ENCODE measurements at regions not wholly inside any gene's neighbourhood (a gene's known extent, or its start where the extent isn't known, plus 50 kb on each side); places are given as distances from the start of the nearest gene placed in this dataset.

GRCh38 chr1:57696904-57697303 is 273.0 kb upstream of the DAB1 start:
- no peaks in the 10 kb centered on the region for H3K27me3 ChIP-seq (ENCODE audit: insufficient read depth)
- no peaks in the 10 kb centered on the region for H3K9me2 ChIP-seq
- H3F3A ChIP-seq (replicated peaks; ENCODE audit: insufficient read depth) = no peaks in the 10 kb centered on the region
- no peak overlapping the region for H2AFZ ChIP-seq (ENCODE audit: low read depth)
- H3K27ac ChIP-seq (ENCODE audit: low read depth in 2 of 2, low read length in 1 of 2) = no peak overlapping the region
- WGBS (ENCODE audit: low lambda C conversion rate) = 38% methylated on average over 1 of the region's 1 CpG
- DNase-seq = no peak
- H3K9me3 ChIP-seq = no peaks in the 10 kb centered on the region
- H3K4me3 ChIP-seq (ENCODE audit: low read depth in 2 of 2, low read length in 1 of 2) = no peak overlapping the region
- H3K79me2 ChIP-seq (ENCODE audit: insufficient read depth) = no peaks in the 10 kb centered on the region
- TF ChIP-seq CTCF (IDR thresholded peaks at IDR 0.05) (no peak), EP300 (IDR thresholded peaks at IDR 0.05; ENCODE audit: borderline replicate concordance in 1 of 2, low read depth in 1 of 2, low read length in 1 of 2) (no peak), RXRA (IDR thresholded peaks at IDR 0.05; ENCODE audit: borderline replicate concordance, low read depth) (no peak), SIN3A (IDR thresholded peaks at IDR 0.05; ENCODE audit: borderline replicate concordance, low read depth, low read length) (no peak), MXI1 (IDR thresholded peaks at IDR 0.05; ENCODE audit: low read depth, low read length) (no peak), NRF1 (IDR thresholded peaks at IDR 0.05; ENCODE audit: low read depth, low read length) (no peak), NFIC (IDR thresholded peaks at IDR 0.05; ENCODE audit: borderline replicate concordance) (no peak)
- no peak overlapping the region for H3K4me2 ChIP-seq
- ChIA-PET CTCF (interaction anchor here (0.6 kb wide), 1 partner anchor 28 kb away, joined by 3 read pairs; no protein-coding TSS in a partner anchor), POLR2A (no interaction called here)
- H4K20me1 ChIP-seq (ENCODE audit: insufficient read depth) = no peaks in the 10 kb centered on the region
- no peak overlapping the region for H3K9ac ChIP-seq
- H3K4me1 ChIP-seq (ENCODE audit: control insufficient read depth in 1 of 2, insufficient read depth in 2 of 2, low read depth in 1 of 2, low read length in 1 of 2) = no peaks in the 10 kb centered on the region
- H3K36me3 ChIP-seq (replicated peaks in 1 of 2; ENCODE audit: control insufficient read depth in 1 of 2, insufficient read depth in 2 of 2, low read length in 1 of 2) = no peaks in the 10 kb centered on the region

GRCh38 chr1:57696043-57696442 is 272.2 kb upstream of the DAB1 start:
- CTCF ChIA-PET = no interaction called here
- WGBS (ENCODE audit: low lambda C conversion rate) = 23% methylated on average over 2 of the region's 2 CpGs

More at GRCh38 chr1:57696043-57696442, 272.2 kb upstream of the DAB1 start:
- POLR2A ChIA-PET = no interaction called here
- Histone ChIP-seq H3K27me3 (ENCODE audit: insufficient read depth) (no peaks in the 10 kb centered on the region), H3K4me1 (ENCODE audit: control insufficient read depth in 1 of 2, insufficient read depth in 2 of 2, low read depth in 1 of 2, low read length in 1 of 2) (no peaks in the 10 kb centered on the region), H3K9me2 (no peaks in the 10 kb centered on the region), H2AFZ (ENCODE audit: low read depth) (no peak overlapping the region), H4K20me1 (ENCODE audit: insufficient read depth) (no peaks in the 10 kb centered on the region), H3K9me3 (no peaks in the 10 kb centered on the region), H3K36me3 (replicated peaks in 1 of 2; ENCODE audit: control insufficient read depth in 1 of 2, insufficient read depth in 2 of 2, low read length in 1 of 2) (no peaks in the 10 kb centered on the region), H3K79me2 (ENCODE audit: insufficient read depth) (no peaks in the 10 kb centered on the region), H3K9ac (no peak overlapping the region), H3K27ac (ENCODE audit: low read depth in 2 of 2, low read length in 1 of 2) (no peak overlapping the region), H3F3A (replicated peaks; ENCODE audit: insufficient read depth) (no peaks in the 10 kb centered on the region), H3K4me3 (ENCODE audit: low read depth in 2 of 2, low read length in 1 of 2) (no peak overlapping the region), H3K4me2 (no peak overlapping the region)
- DNase-seq = no peak
- no peak for TF ChIP-seq RXRA (IDR thresholded peaks at IDR 0.05; ENCODE audit: borderline replicate concordance, low read depth)
- TF ChIP-seq SIN3A (IDR thresholded peaks at IDR 0.05; ENCODE audit: borderline replicate concordance, low read depth, low read length) = no peak
- TF ChIP-seq RCOR1 (IDR thresholded peaks at IDR 0.05; ENCODE audit: low read length) = no peak
- no peak for TF ChIP-seq MXI1 (IDR thresholded peaks at IDR 0.05; ENCODE audit: low read depth, low read length)
- TF ChIP-seq USF2 (IDR thresholded peaks at IDR 0.05; ENCODE audit: borderline replicate concordance, low read depth, low read length) = no peak
- no peak for TF ChIP-seq TCF12 (IDR thresholded peaks at IDR 0.05)
- TF ChIP-seq FOSL2 (IDR thresholded peaks at IDR 0.05; ENCODE audit: borderline replicate concordance, low read depth) = no peak
- no peak for TF ChIP-seq NFIC (IDR thresholded peaks at IDR 0.05; ENCODE audit: borderline replicate concordance)
- TF ChIP-seq CHD2 (IDR thresholded peaks at IDR 0.05; ENCODE audit: low read length, partially characterized antibody) = no peak
- TF ChIP-seq GATA2 (CRISPR knock-in tag; IDR thresholded peaks at IDR 0.05) = no peak
- TF ChIP-seq JUND (IDR thresholded peaks at IDR 0.05) = no peak
- TF ChIP-seq YY1 (IDR thresholded peaks at IDR 0.05; ENCODE audit: low read depth) = no peak
- TF ChIP-seq TEAD4 (IDR thresholded peaks at IDR 0.05; ENCODE audit: borderline replicate concordance, insufficient read depth) = no peak

Measured in SK-N-SH (cell line).